Endothelial cell of umbilical vein (primary cell): ENCODE measurements at regions not wholly inside any gene's neighbourhood (a gene's known extent, or its start where the extent isn't known, plus 50 kb on each side); places are given as distances from the start of the nearest gene placed in this dataset.

ENCODE experiments used
- BruUV-seq: library from RNA; stranded (reverse); fragments of 400-500 nt; replicated peaks from 2 replicates; lab custom pipeline; 2021; lab: Mats Ljungman, UMichigan
- CTCF ChIA-PET: fragments of 300-600, 350-600 bp; sonication (Branson Sonifier 250); formaldehyde crosslinking; loops from one replicate; lab custom pipeline; 2021; ENCODE audit warnings: antibody characterized with exemption, inconsistent platforms; lab: Charles Lee
- POLR2A ChIA-PET: fragments of 300-600, 350-600 bp; sonication (Branson Sonifier 250); formaldehyde crosslinking; loops from one replicate; lab custom pipeline; 2021; ENCODE audit warnings: antibody characterized with exemption, inconsistent platforms; lab: Charles Lee
- DNase-seq: peaks from one replicate; pipeline ENCODE4 v3.0.0-alpha.2; 2011; ENCODE audit warnings: low read depth, low spot score
- FAIRE-seq: peaks from 2 replicates; lab custom pipeline; 2011; peaks lifted over from hg19 to GRCh38; lab: Jason Lieb, UNC
- H2AFZ ChIP-seq: 2 replicates; pipeline ENCODE4 v1.6.0; 2012; ENCODE audit warnings: low read depth, low read length, control low read depth, inconsistent platforms
- H3K27ac ChIP-seq: 2 replicates; pipeline ENCODE4 v1.5.1; 2011; ENCODE audit warnings: low read depth, mild to moderate bottlenecking, control low read depth, low read length, moderate library complexity; ENCODE audit not compliant: insufficient read depth
- H3K27me3 ChIP-seq, 2 experiments: 2 replicates each; pipeline versions ENCODE4 v1.6.0 to v1.6.1; 2011; ENCODE audit warnings: low read length in 2 of 2, mixed read lengths in 1 of 2; ENCODE audit not compliant: control insufficient read depth in 2 of 2, insufficient read depth in 2 of 2
- H3K36me3 ChIP-seq, 2 experiments: 2 replicates in 1 of 2; 3 replicates in 1 of 2; pipeline ENCODE4 v1.5.1; 2011; ENCODE audit warnings: low read length in 2 of 2, mild to moderate bottlenecking in 1 of 2, moderate library complexity in 1 of 2; ENCODE audit not compliant: control insufficient read depth in 2 of 2, insufficient read depth in 2 of 2; ENCODE audit errors: extremely low read depth in 1 of 2
- H3K4me1 ChIP-seq: 3 replicates; pipeline ENCODE4 v1.5.1; 2011; ENCODE audit warnings: mild to moderate bottlenecking, low read length; ENCODE audit not compliant: control insufficient read depth, insufficient read depth; ENCODE audit errors: extremely low read depth
- H3K4me2 ChIP-seq: 2 replicates; pipeline ENCODE4 v1.6.1; 2011; ENCODE audit warnings: low read length, control low read depth, mixed read lengths; ENCODE audit not compliant: insufficient read depth
- H3K4me3 ChIP-seq, 3 experiments: fragments of 200-600 bp in 1 of 3; sonication (generic), shearing (Covaris generic) in 1 of 3; replicated peaks in 1 of 3; 2 replicates each; pipeline ENCODE4 v1.5.1; 2011 to 2016; ENCODE audit warnings: control low read depth in 3 of 3, low read length in 3 of 3, mild to moderate bottlenecking in 2 of 3, inconsistent platforms in 1 of 3, low read depth in 1 of 3, moderate library complexity in 1 of 3; ENCODE audit not compliant: insufficient read depth in 1 of 3
- H3K79me2 ChIP-seq: 2 replicates; pipeline ENCODE4 v1.6.0; 2012; ENCODE audit warnings: low read length, inconsistent platforms; ENCODE audit not compliant: control insufficient read depth, insufficient read depth
- H3K9ac ChIP-seq: replicated peaks from 2 replicates; pipeline ENCODE3; 2011; ENCODE audit warnings: low read length, control low read depth; ENCODE audit not compliant: insufficient read depth; ENCODE audit errors: extremely low read depth
- H3K9me1 ChIP-seq: replicated peaks from 3 replicates; pipeline ENCODE4 v1.6.0; 2011; ENCODE audit warnings: mild to moderate bottlenecking, low read length; ENCODE audit not compliant: control insufficient read depth, insufficient read depth; ENCODE audit errors: extremely low read depth
- H3K9me3 ChIP-seq: replicated peaks from 2 replicates; pipeline ENCODE4 v1.5.1; 2012; ENCODE audit warnings: low read length, inconsistent platforms; ENCODE audit not compliant: control insufficient read depth, insufficient read depth
- H4K20me1 ChIP-seq: replicated peaks from 2 replicates; pipeline ENCODE3; 2011; ENCODE audit warnings: mild to moderate bottlenecking, low read length; ENCODE audit not compliant: control insufficient read depth, insufficient read depth; ENCODE audit errors: extremely low read depth
- EZH2 ChIP-seq: IDR thresholded peaks from 2 replicates; pipeline ENCODE4 v1.6.1; 2012; ENCODE audit warnings: borderline replicate concordance, low read depth, mild to moderate bottlenecking, moderate library complexity, low read length, inconsistent platforms; ENCODE audit not compliant: severe bottlenecking
- FOS ChIP-seq: IDR thresholded peaks from 2 replicates; pipeline ENCODE4 v1.6.1; 2011; ENCODE audit warnings: mild to moderate bottlenecking, low read length, moderate library complexity, borderline replicate concordance; ENCODE audit not compliant: insufficient read depth
- GATA2 ChIP-seq: IDR thresholded peaks from 2 replicates; pipeline ENCODE4 v1.7.0; 2011; ENCODE audit warnings: low read depth, mild to moderate bottlenecking, moderate library complexity, mixed read lengths, low read length; ENCODE audit not compliant: insufficient read length, insufficient read depth
- JUN ChIP-seq: IDR thresholded peaks from 2 replicates; pipeline ENCODE4 v1.6.1; 2011; ENCODE audit warnings: borderline replicate concordance, low read depth; ENCODE audit not compliant: insufficient read length, insufficient read depth
- MAX ChIP-seq: IDR thresholded peaks from 2 replicates; pipeline ENCODE4 v1.6.1; 2011; ENCODE audit not compliant: insufficient read depth, insufficient read length
- MYC ChIP-seq: IDR thresholded peaks from one replicate; pipeline ENCODE4 v1.6.1; 2011; ENCODE audit warnings: mild to moderate bottlenecking, low read depth, low read length
- POLR2A ChIP-seq: IDR thresholded peaks from 2 replicates; pipeline ENCODE4 v1.6.1; 2012; ENCODE audit warnings: low read depth, mild to moderate bottlenecking, control low read depth, low read length
- dilution Hi-C: fragments of 300-500 bp; cut with MboI; formaldehyde crosslinking; loops from one replicate; pipeline ENCODE4 v1.15.0; 2019; ENCODE audit warnings: low sequenced_read_pairs; ENCODE audit not compliant: extremely low pct_ligation_motif_present
- intact Hi-C: fragments of 100-400 bp; cut with micrococcal nuclease; formaldehyde crosslinking; loops from one replicate; pipeline ENCODE4 v1.10.0; 2022
- TF ChIP-seq, protein P1 (sequence below), 2 donors: IDR thresholded peaks; 1 replicate in 1 of 2; 2 replicates in 1 of 2; pipeline ENCODE4 v1.5.1; 2011; ENCODE audit warnings: low read length in 2 of 2, mild to moderate bottlenecking in 2 of 2, moderate library complexity in 2 of 2, control low read depth in 1 of 2, inconsistent platforms in 1 of 2, low read depth in 1 of 2; ENCODE audit not compliant: insufficient read depth in 1 of 2; ENCODE audit errors: extremely low read depth in 1 of 2

DNA sequence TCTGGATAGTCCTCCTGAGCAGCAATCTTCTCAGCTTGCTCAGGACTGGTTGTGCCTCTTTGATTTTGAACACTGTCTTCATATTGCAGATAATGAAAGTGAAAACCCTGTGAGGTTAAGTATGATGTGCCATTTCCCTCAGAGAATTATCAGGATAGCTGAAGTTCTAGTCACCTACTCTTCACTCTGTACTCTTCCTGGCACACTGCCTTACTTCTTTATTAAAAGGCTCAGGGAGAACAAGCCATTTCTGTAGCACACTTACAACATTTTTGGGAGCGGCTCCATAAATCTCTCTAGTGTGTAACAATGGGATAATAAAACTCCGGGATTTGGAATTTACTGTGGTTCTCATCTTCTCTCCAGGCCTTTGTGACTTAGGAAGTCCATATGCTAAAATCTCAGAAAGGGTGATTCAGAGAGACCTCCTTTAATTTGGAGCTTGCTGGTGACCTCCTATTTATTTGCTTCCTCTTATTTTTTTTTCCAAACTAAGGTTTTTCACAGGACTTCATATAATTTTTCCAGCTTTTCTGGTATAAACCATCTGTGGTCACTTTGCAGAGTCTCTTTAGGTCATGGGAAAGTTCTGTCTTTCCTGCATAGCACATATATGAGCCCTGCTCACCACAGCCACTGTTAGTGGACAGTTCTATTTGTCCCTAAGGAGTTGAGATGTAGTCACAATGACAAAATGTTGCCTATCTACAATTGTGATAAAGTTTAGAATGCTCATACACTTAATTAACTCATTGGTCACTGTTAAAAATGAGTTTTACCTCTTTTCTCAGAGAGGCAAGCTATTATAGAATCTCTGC, 53.5 kb upstream of the LDHB start:
- Histone ChIP-seq H3K27me3 (no peaks in the 10 kb centered on the region), H2AFZ (no peak overlapping the region), H3K4me2 (no peak overlapping the region), H3K4me3 (no peak overlapping the region), H3K36me3 (no peaks in the 10 kb centered on the region), H3K4me1 (no peaks in the 10 kb centered on the region), H4K20me1 (no peaks in the 10 kb centered on the region), H3K9me1 (no peaks in the 10 kb centered on the region), H3K27ac (no peak overlapping the region), H3K9ac (no peak overlapping the region), H3K9me3 (no peaks in the 10 kb centered on the region), H3K79me2 (no peaks in the 10 kb centered on the region)
- POLR2A ChIA-PET, result interaction anchor here (0.6 kb wide), 1 partner anchor 12 kb away, joined by 7 read pairs; no protein-coding TSS in a partner anchor
- intact Hi-C loops, result no loop called here
- CTCF ChIA-PET, result interaction anchor here (0.9 to 2.9 kb wide), 5 partner anchors 11 to 307 kb away, joined by 3 to 31 read pairs (median 11); no protein-coding TSS in a partner anchor
- dilution Hi-C loops, result no loop called here
- DNase-seq, result no peak
- no peak for FAIRE-seq
- TF ChIP-seq, protein P1, sequence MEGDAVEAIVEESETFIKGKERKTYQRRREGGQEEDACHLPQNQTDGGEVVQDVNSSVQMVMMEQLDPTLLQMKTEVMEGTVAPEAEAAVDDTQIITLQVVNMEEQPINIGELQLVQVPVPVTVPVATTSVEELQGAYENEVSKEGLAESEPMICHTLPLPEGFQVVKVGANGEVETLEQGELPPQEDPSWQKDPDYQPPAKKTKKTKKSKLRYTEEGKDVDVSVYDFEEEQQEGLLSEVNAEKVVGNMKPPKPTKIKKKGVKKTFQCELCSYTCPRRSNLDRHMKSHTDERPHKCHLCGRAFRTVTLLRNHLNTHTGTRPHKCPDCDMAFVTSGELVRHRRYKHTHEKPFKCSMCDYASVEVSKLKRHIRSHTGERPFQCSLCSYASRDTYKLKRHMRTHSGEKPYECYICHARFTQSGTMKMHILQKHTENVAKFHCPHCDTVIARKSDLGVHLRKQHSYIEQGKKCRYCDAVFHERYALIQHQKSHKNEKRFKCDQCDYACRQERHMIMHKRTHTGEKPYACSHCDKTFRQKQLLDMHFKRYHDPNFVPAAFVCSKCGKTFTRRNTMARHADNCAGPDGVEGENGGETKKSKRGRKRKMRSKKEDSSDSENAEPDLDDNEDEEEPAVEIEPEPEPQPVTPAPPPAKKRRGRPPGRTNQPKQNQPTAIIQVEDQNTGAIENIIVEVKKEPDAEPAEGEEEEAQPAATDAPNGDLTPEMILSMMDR (IDR thresholded peaks at IDR 0.05; ENCODE audit: extremely low read depth in 1 of 2, insufficient read depth in 1 of 2, low read depth in 1 of 2, low read length in 2 of 2), result no peak
- TF ChIP-seq JUN (no peak), MYC (no peak), MAX (no peak), GATA2 (no peak), EZH2 (no peak), FOS (no peak), POLR2A (no peak)
- no TSS peak for BruUV-seq
